Activated CD8-positive, alpha-beta T cell treated with anti-CD3 and anti-CD28 coated beads for 36 hours (primary cell): ENCODE measurements at regions not wholly inside any gene's neighbourhood (a gene's known extent, or its start where the extent isn't known, plus 50 kb on each side); places are given as distances from the start of the nearest gene placed in this dataset.

ENCODE experiments used
- ATAC-seq: fragments of 200-7000 bp; cut with Tn5 transposase; one replicate; pipeline ENCODE4 v1.10.0; 2021; ENCODE audit warnings: mild to moderate bottlenecking, moderate library complexity
- CTCF ChIA-PET: fragments of 350-600 bp; sonication (Branson Sonifier 250); formaldehyde crosslinking; loops from one replicate; lab custom pipeline; 2021; ENCODE audit warnings: antibody characterized with exemption; lab: Charles Lee
- POLR2A ChIA-PET: fragments of 350-600 bp; sonication (Branson Sonifier 250); formaldehyde crosslinking; loops from one replicate; lab custom pipeline; 2021; ENCODE audit warnings: antibody characterized with exemption; lab: Charles Lee
- DNase-seq: peaks from one replicate; pipeline ENCODE4 v3.0.0-alpha.2; 2020
- H3K27ac Mint-ChIP-seq: one replicate; pipeline ENCODE4 v1.8.0; 2021; ENCODE audit warnings: mild to moderate bottlenecking, mixed read lengths
- H3K27me3 Mint-ChIP-seq: one replicate; pipeline ENCODE4 v1.8.0; 2021; ENCODE audit warnings: mixed read lengths
- H3K36me3 Mint-ChIP-seq: one replicate; pipeline ENCODE4 v1.8.0; 2021; ENCODE audit warnings: low read depth, mixed read lengths
- H3K4me1 Mint-ChIP-seq: one replicate; pipeline ENCODE4 v1.8.0; 2021; ENCODE audit warnings: low read depth, mixed read lengths
- H3K4me3 Mint-ChIP-seq: one replicate; pipeline ENCODE4 v1.8.0; 2021; ENCODE audit warnings: mild to moderate bottlenecking, moderate library complexity, mixed read lengths
- H3K9me3 Mint-ChIP-seq: one replicate; pipeline ENCODE4 v1.8.0; 2021; ENCODE audit warnings: mixed read lengths
- CTCF ChIP-seq: fragments of 200-600 bp; IDR thresholded peaks from one replicate; pipeline ENCODE4 v1.8.0; 2022; ENCODE audit warnings: antibody characterized with exemption, mild to moderate bottlenecking
- intact Hi-C: fragments of 100-400 bp; cut with micrococcal nuclease; formaldehyde crosslinking; loops from one replicate; pipeline ENCODE4 v1.10.0; 2022

- TF ChIP-seq CTCF, result no peak
- no peaks in the 10 kb centered on the region for H3K4me1 Mint-ChIP-seq
- no peak overlapping the region for H3K4me3 Mint-ChIP-seq
- POLR2A ChIA-PET, result interaction anchor here (0.6 kb wide), 1 partner anchor 11 kb away, joined by 3 read pairs; no protein-coding TSS in a partner anchor
- CTCF ChIA-PET, result no interaction called here
- peaks cover 6% of the 10 kb centered on the region for H3K9me3 Mint-ChIP-seq
- DNase-seq (no peak), ATAC-seq (no peak)
- H3K27me3 Mint-ChIP-seq, result peaks cover 2% of the 10 kb centered on the region
- intact Hi-C loops, result no loop called here
- H3K27ac Mint-ChIP-seq, result no peak overlapping the region
- H3K36me3 Mint-ChIP-seq, result no peaks in the 10 kb centered on the region
These were observed 219.5 kb downstream of the SOX11 start for GRCh38 chr2:5911718-5912117.

- TF ChIP-seq CTCF, result no peak
- no peak for DNase-seq
- Mint-ChIP-seq H3K27ac (no peak overlapping the region), H3K4me3 (no peak overlapping the region), H3K27me3 (peaks cover 2% of the 10 kb centered on the region), H3K9me3 (peaks cover 8% of the 10 kb centered on the region), H3K4me1 (no peaks in the 10 kb centered on the region), H3K36me3 (no peaks in the 10 kb centered on the region)
- no peak for ATAC-seq
- ChIA-PET POLR2A (no interaction called here), CTCF (no interaction called here)
- intact Hi-C loops, result no loop called here
These were observed 221.7 kb downstream of the SOX11 start for GRCh38 chr2:5913711-5914395.

GRCh38 chr2:5914811-5915611, 222.8 kb downstream of the SOX11 start:
- intact Hi-C loops, result no loop called here
- POLR2A ChIA-PET, result interaction anchor here (0.6 kb wide), 1 partner anchor 31 kb away, joined by 3 read pairs; no protein-coding TSS in a partner anchor
- DNase-seq (no peak), ATAC-seq (no peak)
- CTCF ChIA-PET, result no interaction called here
- Mint-ChIP-seq H3K27me3 (peaks cover 2% of the 10 kb centered on the region), H3K27ac (no peak overlapping the region), H3K4me1 (no peaks in the 10 kb centered on the region), H3K9me3 (peaks cover 8% of the 10 kb centered on the region), H3K4me3 (no peak overlapping the region), H3K36me3 (no peaks in the 10 kb centered on the region)
- TF ChIP-seq CTCF, result no peak

- peak; percentile 34 for DNase-seq
- Mint-ChIP-seq H3K9me3 (peaks cover 8% of the 10 kb centered on the region), H3K27me3 (peaks cover 2% of the 10 kb centered on the region), H3K4me3 (no peak overlapping the region), H3K4me1 (no peaks in the 10 kb centered on the region), H3K36me3 (no peaks in the 10 kb centered on the region), H3K27ac (no peak overlapping the region)
- POLR2A ChIA-PET, result no interaction called here
- intact Hi-C loops, result no loop called here
- TF ChIP-seq CTCF, result peak; percentile 33
- no peak for ATAC-seq
- CTCF ChIA-PET, result no interaction called here
These were observed 223.7 kb downstream of the SOX11 start for GRCh38 chr2:5915881-5916310.

GRCh38 chr2:5921081-5921642, 229.0 kb downstream of the SOX11 start:
- no peaks in the 10 kb centered on the region for H3K4me1 Mint-ChIP-seq
- ChIA-PET POLR2A (no interaction called here), CTCF (no interaction called here)
- no peak for DNase-seq
- intact Hi-C loops, result no loop called here
- H3K9me3 Mint-ChIP-seq, result peaks cover 12% of the 10 kb centered on the region
- no peak for ATAC-seq
- no peaks in the 10 kb centered on the region for H3K27me3 Mint-ChIP-seq
- H3K36me3 Mint-ChIP-seq, result no peaks in the 10 kb centered on the region
- H3K27ac Mint-ChIP-seq, result no peak overlapping the region
- H3K4me3 Mint-ChIP-seq, result no peak overlapping the region
- TF ChIP-seq CTCF, result no peak
